GM18867 (cell line): ENCODE measurements at regions not wholly inside any gene's neighbourhood (a gene's known extent, or its start where the extent isn't known, plus 50 kb on each side); places are given as distances from the start of the nearest gene placed in this dataset.

ENCODE experiments used
- ATAC-seq: cut with Tn5 transposase; IDR thresholded peaks from one replicate; pipeline ENCODE4 v1.9.1; 2021; ENCODE audit warnings: mild to moderate bottlenecking, moderate library complexity; ENCODE audit not compliant: unreplicated experiment

DNA sequence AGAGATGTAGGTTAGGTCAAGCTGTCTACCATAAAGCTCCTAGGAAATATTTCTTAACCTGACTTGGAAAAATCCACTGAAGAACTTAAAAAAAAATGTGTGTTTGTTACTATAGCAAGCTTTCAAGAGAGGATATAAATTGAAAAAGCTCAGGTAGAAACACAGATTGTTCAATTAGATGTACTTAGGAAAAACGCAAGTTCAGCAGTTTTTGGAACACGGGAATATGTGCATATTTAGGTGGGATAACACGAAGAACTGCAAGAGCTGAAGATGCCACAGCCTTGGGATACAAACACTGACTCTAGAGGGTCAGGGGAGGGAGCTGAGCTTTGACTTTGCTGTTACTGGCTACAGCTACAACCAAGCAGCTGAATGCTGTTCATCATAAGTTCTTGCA, 77.8 kb upstream of the FSHB start:
- no peak for ATAC-seq

DNA sequence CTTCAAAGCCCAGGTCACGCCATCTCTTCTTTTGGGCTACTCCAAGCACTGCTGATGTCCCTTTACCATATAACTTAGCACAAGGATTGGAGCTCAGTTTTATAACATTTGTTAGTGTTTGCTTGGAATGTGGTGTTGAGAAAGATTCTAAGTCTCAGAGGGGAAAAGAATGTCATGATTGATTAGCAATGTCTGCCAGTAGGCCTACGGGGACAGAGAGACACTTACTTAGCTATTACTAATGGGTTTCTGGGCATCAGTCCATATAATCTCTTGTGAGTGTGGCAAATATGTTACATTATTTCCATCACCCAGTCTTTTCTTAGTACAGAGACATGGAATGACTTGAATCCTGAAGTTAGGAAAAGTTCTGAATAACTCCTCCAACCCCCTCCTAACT, 75.4 kb upstream of the FSHB start:
- no peak for ATAC-seq

DNA sequence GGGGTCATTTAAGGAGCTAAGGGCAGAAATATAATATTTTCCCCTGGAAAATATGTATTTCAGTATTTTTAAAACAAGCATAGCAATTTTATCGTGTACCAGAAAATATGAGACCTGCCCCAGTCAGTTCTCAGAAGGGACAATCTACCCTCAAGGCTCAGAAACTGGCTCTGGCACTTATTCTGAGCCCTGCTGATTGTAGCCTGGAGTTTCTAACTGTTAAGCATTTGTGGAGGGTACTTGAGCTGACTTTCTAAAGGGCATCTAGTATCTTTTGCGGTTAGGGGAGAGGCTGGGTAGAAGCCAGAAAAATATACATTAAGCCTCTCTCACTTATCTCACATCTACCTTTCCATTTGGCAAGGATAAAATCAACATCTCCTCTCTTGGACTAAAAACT, 71.3 kb upstream of the FSHB start:
- no peak for ATAC-seq

GRCh38 chr11:30165652-30166051, 65.2 kb upstream of the FSHB start:
- ATAC-seq, result no peak

GRCh38 chr11:30171661-30172060, 59.2 kb upstream of the FSHB start:
- no peak for ATAC-seq

DNA sequence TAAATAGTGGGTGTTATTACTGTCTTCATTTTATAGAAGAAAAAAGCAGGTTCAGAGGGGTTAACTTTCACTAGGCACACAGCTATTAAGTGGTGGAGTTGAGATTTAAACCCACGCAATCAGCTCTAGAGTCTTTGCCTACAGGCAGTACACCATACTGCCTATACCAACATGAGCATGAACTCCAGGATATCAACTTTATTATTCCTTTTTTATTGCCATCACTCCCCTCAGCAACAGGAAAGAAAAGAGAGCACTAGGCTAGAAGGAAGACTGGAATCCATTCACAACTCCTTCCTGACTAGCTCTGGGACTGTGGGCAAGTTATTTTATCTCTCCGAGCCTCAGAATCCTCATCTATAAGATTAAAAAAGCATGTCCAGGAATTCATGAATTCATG, 58.7 kb upstream of the FSHB start:
- no peak for ATAC-seq

- no peak for ATAC-seq
These were observed 57.9 kb upstream of the FSHB start for GRCh38 chr11:30172883-30173311.

GRCh38 chr11:30174265-30175020, 56.4 kb upstream of the FSHB start:
- ATAC-seq, result no peak
